PC-9 (cell line): ENCODE measurements at regions not wholly inside any gene's neighbourhood (a gene's known extent, or its start where the extent isn't known, plus 50 kb on each side); places are given as distances from the start of the nearest gene placed in this dataset.

Experiments used
- BruUV-seq: library from RNA; stranded (reverse); fragments of 400-500 nt; replicated peaks from 2 replicates; lab custom pipeline; 2021; lab: Mats Ljungman, UMichigan
- CTCF ChIA-PET: fragments of 300-600 bp; sonication (Branson Sonifier 250); formaldehyde crosslinking; loops from one replicate; lab custom pipeline; 2022; ENCODE audit warnings: antibody characterized with exemption; lab: Charles Lee
- POLR2A ChIA-PET: fragments of 300-600 bp; sonication (Branson Sonifier 250); formaldehyde crosslinking; loops from one replicate; lab custom pipeline; 2022; ENCODE audit warnings: antibody characterized with exemption; ENCODE audit not compliant: unreplicated experiment; lab: Charles Lee
- DNase-seq, 2 experiments: peaks; one replicate each; pipeline versions ENCODE4 v3.0.0 to v3.0.0-alpha.2; 2015 to 2022; ENCODE audit warnings: mixed read lengths in 1 of 2
- H2AFZ ChIP-seq: fragments of 200-600 bp; sonication (generic); 2 replicates; pipeline ENCODE4 v1.8.1; 2017; ENCODE audit warnings: antibody characterized with exemption
- H3F3A ChIP-seq: fragments of 200-600 bp; sonication (generic); 2 replicates; pipeline ENCODE4 v1.8.1; 2017; ENCODE audit warnings: antibody characterized with exemption, mild to moderate bottlenecking, low read depth; ENCODE audit not compliant: insufficient read depth
- H3K27ac ChIP-seq: fragments of 200-600 bp; sonication (generic); 2 replicates; pipeline ENCODE4 v1.6.1; 2016; ENCODE audit warnings: mixed run types
- H3K27me3 ChIP-seq: fragments of 200-600 bp; sonication (generic); 2 replicates; pipeline ENCODE4 v1.6.1; 2016; ENCODE audit warnings: low read depth, mixed run types; ENCODE audit not compliant: insufficient read depth
- H3K36me3 ChIP-seq: fragments of 200-600 bp; sonication (generic); 2 replicates; pipeline ENCODE4 v1.6.1; 2016; ENCODE audit warnings: low read depth, mixed run types
- H3K4me1 ChIP-seq: fragments of 200-600 bp; sonication (generic); replicated peaks from 2 replicates; pipeline ENCODE4 v1.6.1; 2016; ENCODE audit warnings: mixed run types; ENCODE audit not compliant: insufficient read depth
- H3K4me2 ChIP-seq: fragments of 200-600 bp; sonication (generic); 2 replicates; pipeline ENCODE4 v1.6.1; 2017; ENCODE audit warnings: mixed run types
- H3K4me3 ChIP-seq: fragments of 200-600 bp; sonication (generic); 2 replicates; pipeline ENCODE4 v1.6.1; 2016; ENCODE audit warnings: mixed run types
- H3K79me2 ChIP-seq: fragments of 200-600 bp; sonication (generic); 2 replicates; pipeline ENCODE4 v1.6.1; 2017; ENCODE audit warnings: low read depth, mixed run types
- H3K9me2 ChIP-seq: fragments of 200-600 bp; sonication (generic); 2 replicates; pipeline ENCODE4 v1.8.1; 2017; ENCODE audit warnings: mild to moderate bottlenecking; ENCODE audit not compliant: insufficient read depth
- H3K9me3 ChIP-seq: fragments of 200-600 bp; sonication (generic); 2 replicates; pipeline ENCODE4 v1.8.1; 2016; ENCODE audit warnings: low read depth; ENCODE audit not compliant: insufficient read depth
- H4K20me1 ChIP-seq: fragments of 200-600 bp; sonication (generic); 2 replicates; pipeline ENCODE4 v1.8.1; 2017; ENCODE audit not compliant: insufficient read depth
- EZH2 ChIP-seq: fragments of 200-600 bp; sonication (generic); IDR thresholded peaks from 2 replicates; pipeline ENCODE4 v1.8.0; 2017; ENCODE audit warnings: antibody characterized with exemption, low read depth
- intact Hi-C: fragments of 100-400 bp; cut with micrococcal nuclease; formaldehyde crosslinking; loops from one replicate; pipeline ENCODE4 v1.10.0; 2022; ENCODE audit not compliant: unreplicated experiment
- TF ChIP-seq, protein P1 (sequence below): fragments of 200-600 bp; sonication (generic); conservative IDR thresholded peaks from 2 replicates; pipeline ENCODE4 v1.6.1; 2017; ENCODE audit warnings: mixed run types, antibody characterized with exemption, mild to moderate bottlenecking, moderate library complexity

GRCh38 chr9:17045381-17045940 is 89.4 kb upstream of the CNTLN start:
- Histone ChIP-seq H4K20me1 (no peaks in the 10 kb centered on the region), H3K79me2 (no peaks in the 10 kb centered on the region), H3K4me3 (no peak overlapping the region), H3K4me2 (no peak overlapping the region), H3K9me3 (no peaks in the 10 kb centered on the region), H3K4me1 (no peaks in the 10 kb centered on the region), H3K27ac (no peak overlapping the region), H3F3A (no peaks in the 10 kb centered on the region), H3K27me3 (no peaks in the 10 kb centered on the region), H3K9me2 (no peaks in the 10 kb centered on the region), H3K36me3 (no peaks in the 10 kb centered on the region), H2AFZ (no peak overlapping the region)
- DNase-seq, result no peak
- CTCF ChIA-PET, result no interaction called here
- TF ChIP-seq, protein P1, sequence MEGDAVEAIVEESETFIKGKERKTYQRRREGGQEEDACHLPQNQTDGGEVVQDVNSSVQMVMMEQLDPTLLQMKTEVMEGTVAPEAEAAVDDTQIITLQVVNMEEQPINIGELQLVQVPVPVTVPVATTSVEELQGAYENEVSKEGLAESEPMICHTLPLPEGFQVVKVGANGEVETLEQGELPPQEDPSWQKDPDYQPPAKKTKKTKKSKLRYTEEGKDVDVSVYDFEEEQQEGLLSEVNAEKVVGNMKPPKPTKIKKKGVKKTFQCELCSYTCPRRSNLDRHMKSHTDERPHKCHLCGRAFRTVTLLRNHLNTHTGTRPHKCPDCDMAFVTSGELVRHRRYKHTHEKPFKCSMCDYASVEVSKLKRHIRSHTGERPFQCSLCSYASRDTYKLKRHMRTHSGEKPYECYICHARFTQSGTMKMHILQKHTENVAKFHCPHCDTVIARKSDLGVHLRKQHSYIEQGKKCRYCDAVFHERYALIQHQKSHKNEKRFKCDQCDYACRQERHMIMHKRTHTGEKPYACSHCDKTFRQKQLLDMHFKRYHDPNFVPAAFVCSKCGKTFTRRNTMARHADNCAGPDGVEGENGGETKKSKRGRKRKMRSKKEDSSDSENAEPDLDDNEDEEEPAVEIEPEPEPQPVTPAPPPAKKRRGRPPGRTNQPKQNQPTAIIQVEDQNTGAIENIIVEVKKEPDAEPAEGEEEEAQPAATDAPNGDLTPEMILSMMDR, result no peak
- TF ChIP-seq EZH2, result no peak
- intact Hi-C loops, result no loop called here
- BruUV-seq, result no TSS peak
- POLR2A ChIA-PET, result interaction anchor here (0.6 kb wide), 1 partner anchor 945 kb away, joined by 6 read pairs; no protein-coding TSS in a partner anchor

DNA sequence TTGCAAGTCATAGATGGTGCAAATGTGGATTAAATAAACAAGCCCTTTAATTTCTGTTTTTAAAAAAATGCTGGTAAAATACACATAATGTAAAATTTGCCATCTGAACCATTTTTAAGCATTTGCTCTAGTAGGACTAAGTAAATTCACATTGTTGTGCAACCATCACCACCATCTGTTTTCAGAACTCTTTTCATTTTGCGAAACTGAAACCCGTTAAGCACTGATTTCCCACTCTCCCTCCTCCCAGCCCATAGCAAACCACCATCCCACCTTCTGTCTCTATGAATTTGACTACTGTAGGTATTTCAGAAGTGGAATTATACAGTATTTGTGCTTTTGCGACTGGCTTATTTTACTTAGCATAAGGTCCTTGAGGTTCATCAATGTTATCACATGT is 103.3 kb upstream of the CNTLN start:
- Histone ChIP-seq H3K4me1 (no peaks in the 10 kb centered on the region), H4K20me1 (no peaks in the 10 kb centered on the region), H3K4me2 (no peak overlapping the region), H3K79me2 (no peaks in the 10 kb centered on the region), H3K27ac (no peak overlapping the region), H3K36me3 (no peaks in the 10 kb centered on the region), H2AFZ (no peak overlapping the region), H3F3A (no peaks in the 10 kb centered on the region), H3K27me3 (no peaks in the 10 kb centered on the region), H3K9me2 (no peaks in the 10 kb centered on the region), H3K9me3 (no peaks in the 10 kb centered on the region), H3K4me3 (no peak overlapping the region)
- no TSS peak for BruUV-seq
- DNase-seq, result no peak
- ChIA-PET CTCF (no interaction called here), POLR2A (no interaction called here)
- TF ChIP-seq, protein P1, result no peak
- no peak for TF ChIP-seq EZH2
- intact Hi-C loops, result no loop called here

- CTCF ChIA-PET, result no interaction called here
- H2AFZ ChIP-seq, result no peak overlapping the region
- no peaks in the 10 kb centered on the region for H3K9me3 ChIP-seq
- no peak overlapping the region for H3K4me3 ChIP-seq
- POLR2A ChIA-PET, result no interaction called here
- intact Hi-C loops, result no loop called here
- no peak for TF ChIP-seq EZH2
- TF ChIP-seq, protein P1, result no peak
- DNase-seq, result no peak
- no peaks in the 10 kb centered on the region for H3K4me1 ChIP-seq
- no peaks in the 10 kb centered on the region for H4K20me1 ChIP-seq
- no peak overlapping the region for H3K27ac ChIP-seq
- H3F3A ChIP-seq, result no peaks in the 10 kb centered on the region
- H3K79me2 ChIP-seq, result no peaks in the 10 kb centered on the region
- no TSS peak for BruUV-seq
- no peaks in the 10 kb centered on the region for H3K36me3 ChIP-seq
- no peaks in the 10 kb centered on the region for H3K27me3 ChIP-seq
- H3K9me2 ChIP-seq, result no peaks in the 10 kb centered on the region
- no peak overlapping the region for H3K4me2 ChIP-seq
These were observed 109.6 kb upstream of the CNTLN start for GRCh38 chr9:17025281-17025680.
